Liver (tissue), 8 donors: ENCODE measurements at regions not wholly inside any gene's neighbourhood (a gene's known extent, or its start where the extent isn't known, plus 50 kb on each side); places are given as distances from the start of the nearest gene placed in this dataset.

Source experiments
- DNase-seq: peaks from one replicate; pipeline ENCODE4 v3.0.0-alpha.2; 2017; ENCODE audit warnings: low spot score
- H3K27ac ChIP-seq, 2 donors: one replicate each; pipeline ENCODE4 v1.7.0; 2013; ENCODE audit warnings: inconsistent platforms in 2 of 2, low read length in 2 of 2, control low read depth in 1 of 2, low read depth in 1 of 2, mild to moderate bottlenecking in 1 of 2
- H3K27me3 ChIP-seq, 4 donors: one replicate each; pipeline versions ENCODE4 v1.6.1 to v1.7.0; 2013; ENCODE audit warnings: low read length in 3 of 4, inconsistent platforms in 1 of 4, mild to moderate bottlenecking in 1 of 4, moderate library complexity in 1 of 4; ENCODE audit not compliant: control insufficient read depth in 4 of 4, insufficient read depth in 4 of 4
- H3K36me3 ChIP-seq, 4 donors: one replicate each; pipeline versions ENCODE4 v1.6.1 to v1.7.0; 2013; ENCODE audit warnings: low read length in 3 of 4, mild to moderate bottlenecking in 3 of 4, low read depth in 1 of 4, moderate library complexity in 1 of 4; ENCODE audit not compliant: control insufficient read depth in 4 of 4, insufficient read depth in 3 of 4
- H3K4me1 ChIP-seq, 4 donors: one replicate each; pipeline versions ENCODE4 v1.6.1 to v1.7.0; 2013; ENCODE audit warnings: low read length in 3 of 4, mild to moderate bottlenecking in 3 of 4, moderate library complexity in 1 of 4; ENCODE audit not compliant: control insufficient read depth in 4 of 4, insufficient read depth in 4 of 4
- H3K4me3 ChIP-seq, 3 donors: one replicate each; pipeline versions ENCODE4 v1.6.1 to v1.7.0; 2013; ENCODE audit warnings: low read length in 3 of 3, control low read depth in 1 of 3, low read depth in 1 of 3, mild to moderate bottlenecking in 1 of 3
- H3K9ac ChIP-seq, 2 donors: one replicate each; pipeline ENCODE4 v1.7.0; 2013; ENCODE audit warnings: low read length in 2 of 2, mild to moderate bottlenecking in 2 of 2, moderate library complexity in 2 of 2, control low read depth in 1 of 2, low read depth in 1 of 2
- H3K9me3 ChIP-seq, 4 donors: one replicate each; pipeline versions ENCODE4 v1.6.1 to v1.7.0; 2013; ENCODE audit warnings: low read length in 3 of 4; ENCODE audit not compliant: control insufficient read depth in 4 of 4
- ATF3 ChIP-seq: IDR thresholded peaks from 2 replicates; pipeline ENCODE4 v1.6.1; 2016; ENCODE audit warnings: antibody characterized with exemption
- EGR1 ChIP-seq, 2 donors: IDR thresholded peaks; 2 replicates each; pipeline ENCODE4 v1.6.1; 2016 to 2018; ENCODE audit warnings: antibody characterized with exemption in 2 of 2, low read depth in 2 of 2
- FOXA1 ChIP-seq: IDR thresholded peaks from 2 replicates; pipeline ENCODE4 v1.6.1; 2016; ENCODE audit warnings: antibody characterized with exemption
- FOXA2 ChIP-seq: IDR thresholded peaks from 2 replicates; pipeline ENCODE4 v1.6.1; 2016; ENCODE audit warnings: antibody characterized with exemption
- GABPA ChIP-seq, 2 donors: IDR thresholded peaks in 1 of 2; conservative IDR thresholded peaks in 1 of 2; 2 replicates each; pipeline ENCODE4 v1.6.1; 2016; ENCODE audit warnings: antibody characterized with exemption in 2 of 2, mild to moderate bottlenecking in 1 of 2, moderate library complexity in 1 of 2
- HNF4A ChIP-seq, 2 donors: conservative IDR thresholded peaks; 2 replicates each; pipeline ENCODE4 v1.6.1; 2016; ENCODE audit warnings: antibody characterized with exemption in 2 of 2, mild to moderate bottlenecking in 2 of 2
- HNF4G ChIP-seq: IDR thresholded peaks from 2 replicates; pipeline ENCODE4 v1.6.1; 2016; ENCODE audit warnings: antibody characterized with exemption
- JUND ChIP-seq, 2 donors: IDR thresholded peaks; 2 replicates each; pipeline ENCODE4 v1.6.1; 2016; ENCODE audit warnings: antibody characterized with exemption in 2 of 2
- NR2F2 ChIP-seq: IDR thresholded peaks from 2 replicates; pipeline ENCODE4 v1.6.1; 2016; ENCODE audit warnings: antibody characterized with exemption
- RAD21 ChIP-seq, 2 donors: IDR thresholded peaks; 2 replicates each; pipeline ENCODE4 v1.6.1; 2016; ENCODE audit warnings: antibody characterized with exemption in 2 of 2, mild to moderate bottlenecking in 2 of 2
- RXRA ChIP-seq, 2 donors: IDR thresholded peaks; 2 replicates each; pipeline ENCODE4 v1.6.1; 2017 to 2018; ENCODE audit warnings: antibody characterized with exemption in 2 of 2, mild to moderate bottlenecking in 1 of 2
- YY1 ChIP-seq: IDR thresholded peaks from 2 replicates; pipeline ENCODE4 v1.6.1; 2016; ENCODE audit warnings: antibody characterized with exemption, mild to moderate bottlenecking
- ZBTB33 ChIP-seq: IDR thresholded peaks from 2 replicates; pipeline ENCODE4 v1.6.1; 2016; ENCODE audit warnings: antibody characterized with exemption
- WGBS: extraction: QIAGEN DNeasy Blood & Tissue Kit; methylation state at CpG from one replicate; pipeline ENCODE4 v1.1.7; 2013; 5-methylcytosine and 5-hydroxymethylcytosine counted together
- TF ChIP-seq, protein P1 (sequence below): IDR thresholded peaks from 2 replicates; pipeline ENCODE4 v1.6.1; 2016; ENCODE audit warnings: antibody characterized with exemption
- TF ChIP-seq, protein P2 (sequence below): fragments of 150-350 bp; IDR thresholded peaks from 2 replicates; pipeline ENCODE4 v1.5.1; 2017; ENCODE audit warnings: improper control_type of control experiment, low read depth, low read length; ENCODE audit not compliant: missing input control
- donor health status: healthy.
- donor health status: healthy.
- donor health status: healthy.
- donor health status: healthy.
- donor health status: healthy.

- H3K27ac ChIP-seq = peak overlapping the region; percentile 5 to 36
Measured at GRCh38 chr18:64276311-64277090, 127.6 kb upstream of the LINC00305 start.

GRCh38 chr18:64275593-64276300 is 126.9 kb upstream of the LINC00305 start:
- 49% methylated on average over 3 of the region's 3 CpGs for WGBS
- Histone ChIP-seq H3K4me1 (peaks cover 8 to 51% (median 35%) of the 10 kb centered on the region in 4 donors), H3K27me3 (no peaks in the 10 kb centered on the region), H3K36me3 (peaks cover 0 to 1% (median 0%) of the 10 kb centered on the region in 4 donors), H3K27ac (peak overlapping the region; percentile 5 to 36), H3K4me3 (peak overlapping the region in 1 of 3 donors; percentile 6), H3K9ac (no peak overlapping the region), H3K9me3 (no peaks in the 10 kb centered on the region)
- DNase-seq = no peak
- TF ChIP-seq YY1 = no peak
- TF ChIP-seq, protein P1, sequence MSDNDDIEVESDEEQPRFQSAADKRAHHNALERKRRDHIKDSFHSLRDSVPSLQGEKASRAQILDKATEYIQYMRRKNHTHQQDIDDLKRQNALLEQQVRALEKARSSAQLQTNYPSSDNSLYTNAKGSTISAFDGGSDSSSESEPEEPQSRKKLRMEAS = no peak
- TF ChIP-seq FOXA2 = peak; percentile 44
- TF ChIP-seq ATF3 = no peak
- TF ChIP-seq ZBTB33 = peak; percentile 9
- no peak for TF ChIP-seq RXRA (IDR thresholded peaks at IDR 0.05)

More at GRCh38 chr18:64276311-64277090, 127.6 kb upstream of the LINC00305 start:
- WGBS = 58% methylated on average over 5 of the region's 5 CpGs
- Histone ChIP-seq H3K36me3 (peaks cover 0 to 1% (median 0%) of the 10 kb centered on the region in 4 donors), H3K4me3 (no peak overlapping the region), H3K9ac (no peak overlapping the region), H3K9me3 (no peaks in the 10 kb centered on the region), H3K4me1 (peaks cover 6 to 46% (median 28%) of the 10 kb centered on the region in 4 donors), H3K27me3 (no peaks in the 10 kb centered on the region)
- DNase-seq = no peak
- peak in 1 of 2 donors; percentile 24 for TF ChIP-seq HNF4A (conservative IDR thresholded peaks at IDR 0.05)
- peak; percentile 1 for TF ChIP-seq ZBTB33
- peak; percentile 52 for TF ChIP-seq NR2F2
- TF ChIP-seq, protein P1 = peak; percentile 23
- TF ChIP-seq JUND (IDR thresholded peaks at IDR 0.05) = no peak

GRCh38 chr18:64273724-64274123 is 124.8 kb upstream of the LINC00305 start:
- no peaks in the 10 kb centered on the region for H3K36me3 ChIP-seq
- no peaks in the 10 kb centered on the region for H3K27me3 ChIP-seq
- H3K9ac ChIP-seq = no peak overlapping the region
- H3K4me1 ChIP-seq = peaks cover 9 to 50% (median 38%) of the 10 kb centered on the region in 4 donors
- WGBS = 73% methylated on average over 3 of the region's 3 CpGs
- DNase-seq = no peak
- H3K27ac ChIP-seq = peak overlapping the region in 1 of 2 donors; percentile 25
- no peaks in the 10 kb centered on the region for H3K9me3 ChIP-seq
- no peak overlapping the region for H3K4me3 ChIP-seq
- TF ChIP-seq GABPA (IDR thresholded peaks at IDR 0.05 in 1 of 2, conservative IDR thresholded peaks at IDR 0.05 in 1 of 2) = no peak
- no peak for TF ChIP-seq ZBTB33
- TF ChIP-seq RAD21 (IDR thresholded peaks at IDR 0.05) = no peak
- TF ChIP-seq, protein P2, sequence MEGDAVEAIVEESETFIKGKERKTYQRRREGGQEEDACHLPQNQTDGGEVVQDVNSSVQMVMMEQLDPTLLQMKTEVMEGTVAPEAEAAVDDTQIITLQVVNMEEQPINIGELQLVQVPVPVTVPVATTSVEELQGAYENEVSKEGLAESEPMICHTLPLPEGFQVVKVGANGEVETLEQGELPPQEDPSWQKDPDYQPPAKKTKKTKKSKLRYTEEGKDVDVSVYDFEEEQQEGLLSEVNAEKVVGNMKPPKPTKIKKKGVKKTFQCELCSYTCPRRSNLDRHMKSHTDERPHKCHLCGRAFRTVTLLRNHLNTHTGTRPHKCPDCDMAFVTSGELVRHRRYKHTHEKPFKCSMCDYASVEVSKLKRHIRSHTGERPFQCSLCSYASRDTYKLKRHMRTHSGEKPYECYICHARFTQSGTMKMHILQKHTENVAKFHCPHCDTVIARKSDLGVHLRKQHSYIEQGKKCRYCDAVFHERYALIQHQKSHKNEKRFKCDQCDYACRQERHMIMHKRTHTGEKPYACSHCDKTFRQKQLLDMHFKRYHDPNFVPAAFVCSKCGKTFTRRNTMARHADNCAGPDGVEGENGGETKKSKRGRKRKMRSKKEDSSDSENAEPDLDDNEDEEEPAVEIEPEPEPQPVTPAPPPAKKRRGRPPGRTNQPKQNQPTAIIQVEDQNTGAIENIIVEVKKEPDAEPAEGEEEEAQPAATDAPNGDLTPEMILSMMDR = no peak
- TF ChIP-seq FOXA1 = no peak
- no peak for TF ChIP-seq HNF4A (conservative IDR thresholded peaks at IDR 0.05)
- TF ChIP-seq FOXA2 = no peak
- TF ChIP-seq, protein P1 = no peak
- TF ChIP-seq YY1 = no peak
- TF ChIP-seq EGR1 (IDR thresholded peaks at IDR 0.05; ENCODE audit: low read depth in 2 of 2) = no peak
- TF ChIP-seq HNF4G = no peak
